ENCODE measurements at regions not wholly inside any gene's neighbourhood (a gene's known extent, or its start where the extent isn't known, plus 50 kb on each side); places are given as distances from the start of the nearest gene placed in this dataset.

DNA sequence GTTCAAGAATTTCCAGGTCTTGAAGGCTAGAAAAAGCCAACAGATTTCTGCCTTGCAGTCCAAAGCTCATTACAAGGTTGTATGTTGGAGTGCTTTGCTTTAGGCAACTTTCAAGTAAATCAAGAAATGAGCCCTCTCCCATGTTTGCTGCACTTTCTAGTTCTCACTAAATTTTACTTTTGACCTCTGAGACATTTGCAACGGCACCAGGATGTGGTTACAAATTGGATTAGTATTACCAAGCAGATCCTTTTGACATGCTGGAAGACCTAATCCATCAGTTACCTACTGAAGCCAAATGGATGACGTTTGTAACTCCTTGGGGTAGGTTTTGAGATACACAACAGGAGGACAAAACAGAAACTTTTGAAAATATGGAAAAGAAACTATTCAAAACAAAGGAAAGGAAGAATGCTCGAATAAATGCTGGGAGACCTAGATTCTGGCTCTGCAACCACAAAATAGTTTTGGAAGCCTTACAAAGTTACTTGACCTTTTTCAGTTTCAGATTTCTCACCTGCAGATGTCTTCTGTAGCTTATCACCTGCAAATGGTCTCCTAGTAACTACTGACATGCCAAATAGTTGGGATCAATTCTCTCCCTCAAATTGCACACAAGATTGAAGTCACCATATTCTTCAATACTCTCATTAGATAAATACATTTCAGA, 251.7 kb upstream of the ADGRL2 start (continued):
- TF ChIP-seq CBX8 (IDR thresholded peaks at IDR 0.05; ENCODE audit: borderline replicate concordance, low read depth, low read length), result no peak

All from H1 (cell line).